C4-2B (cell line): ENCODE measurements at regions not wholly inside any gene's neighbourhood (a gene's known extent, or its start where the extent isn't known, plus 50 kb on each side); places are given as distances from the start of the nearest gene placed in this dataset.

Experiments used
- H3K27ac ChIP-seq: fragments of 450-650 bp; 2 replicates; pipeline ENCODE4 v1.5.1; 2017
- CTCF ChIP-seq: fragments of 450-650 bp; conservative IDR thresholded peaks from 2 replicates; pipeline ENCODE4 v1.5.1; 2017; ENCODE audit warnings: mild to moderate bottlenecking
- ZFX ChIP-seq: fragments of 450-650 bp; IDR thresholded peaks from 2 replicates; pipeline ENCODE4 v1.6.1; 2017

- H3K27ac ChIP-seq = no peak overlapping the region
Observed at GRCh38 chr11:10379426-10379825, 74.6 kb downstream of the ADM start.

GRCh38 chr11:10379871-10380568 lies 75.0 kb upstream of the AMPD3 start:
- H3K27ac ChIP-seq = no peak overlapping the region
- TF ChIP-seq CTCF (no peak), ZFX (no peak)

More at GRCh38 chr11:10379426-10379825, 74.6 kb downstream of the ADM start:
- no peak for TF ChIP-seq ZFX
- no peak for TF ChIP-seq CTCF

GRCh38 chr11:10380921-10381320 lies 74.1 kb upstream of the AMPD3 start:
- no peak overlapping the region for H3K27ac ChIP-seq
- TF ChIP-seq ZFX = no peak
- TF ChIP-seq CTCF = no peak

- TF ChIP-seq ZFX (no peak), CTCF (no peak)
Observed at GRCh38 chr11:10381736-10382135, 73.3 kb upstream of the AMPD3 start.

GRCh38 chr11:10382518-10382917 lies 72.5 kb upstream of the AMPD3 start:
- H3K27ac ChIP-seq = no peak overlapping the region
- no peak for TF ChIP-seq ZFX
- no peak for TF ChIP-seq CTCF

More at GRCh38 chr11:10381736-10382135, 73.3 kb upstream of the AMPD3 start:
- H3K27ac ChIP-seq = no peak overlapping the region

GRCh38 chr11:10385696-10386095 lies 69.4 kb upstream of the AMPD3 start:
- TF ChIP-seq ZFX (no peak), CTCF (no peak)

GRCh38 chr11:10386361-10386760 lies 68.7 kb upstream of the AMPD3 start:
- H3K27ac ChIP-seq = no peak overlapping the region
- no peak for TF ChIP-seq ZFX
- TF ChIP-seq CTCF = no peak

More at GRCh38 chr11:10385696-10386095, 69.4 kb upstream of the AMPD3 start:
- H3K27ac ChIP-seq = no peak overlapping the region
